ENCODE measurements at regions not wholly inside any gene's neighbourhood (a gene's known extent, or its start where the extent isn't known, plus 50 kb on each side); places are given as distances from the start of the nearest gene placed in this dataset.

GRCh38 chrX:13253223-13253622 lies 66.6 kb downstream of the ATXN3L start:
- DNase-seq (ENCODE audit: low spot score) = no peak
- in situ Hi-C loops (cut with MboI; ENCODE audit: low pct_unique_long_range_greater_than_20kb, low sequenced_read_pairs, unreplicated experiment) = loop anchor here (10.0 to 25.0 kb wide), 4 partner anchors 158 to 459 kb away; no protein-coding TSS in a partner anchor
- no peak for TF ChIP-seq CTCF (IDR thresholded peaks at IDR 0.05; ENCODE audit: extremely low read depth, insufficient read depth, missing control alignments)

GRCh38 chrX:13252726-13253125 lies 67.1 kb downstream of the ATXN3L start:
- DNase-seq (ENCODE audit: low spot score) = no peak
- in situ Hi-C loops (cut with MboI; ENCODE audit: low pct_unique_long_range_greater_than_20kb, low sequenced_read_pairs, unreplicated experiment) = loop anchor here (10.0 to 25.0 kb wide), 4 partner anchors 158 to 460 kb away; no protein-coding TSS in a partner anchor
- TF ChIP-seq CTCF (IDR thresholded peaks at IDR 0.05; ENCODE audit: extremely low read depth, insufficient read depth, missing control alignments) = no peak

GRCh38 chrX:13250826-13251580 lies 68.8 kb downstream of the ATXN3L start:
- in situ Hi-C loops (cut with MboI; ENCODE audit: low pct_unique_long_range_greater_than_20kb, low sequenced_read_pairs, unreplicated experiment) = loop anchor here (10.0 to 25.0 kb wide), 4 partner anchors 156 to 461 kb away; no protein-coding TSS in a partner anchor
- no peak for TF ChIP-seq CTCF (IDR thresholded peaks at IDR 0.05; ENCODE audit: extremely low read depth, insufficient read depth, missing control alignments)
- no peak for DNase-seq (ENCODE audit: low spot score)

- no peak for DNase-seq (ENCODE audit: low spot score)
- no peak for TF ChIP-seq CTCF (IDR thresholded peaks at IDR 0.05; ENCODE audit: extremely low read depth, insufficient read depth, missing control alignments)
- in situ Hi-C loops (cut with MboI; ENCODE audit: low pct_unique_long_range_greater_than_20kb, low sequenced_read_pairs, unreplicated experiment) = no loop called here
These were observed 70.9 kb downstream of the ATXN3L start for GRCh38 chrX:13248867-13249486.

GRCh38 chrX:13239272-13239671 lies 80.6 kb downstream of the ATXN3L start:
- no peak for DNase-seq (ENCODE audit: low spot score)
- in situ Hi-C loops (cut with MboI; ENCODE audit: low pct_unique_long_range_greater_than_20kb, low sequenced_read_pairs, unreplicated experiment) = no loop called here
- no peak for TF ChIP-seq CTCF (IDR thresholded peaks at IDR 0.05; ENCODE audit: extremely low read depth, insufficient read depth, missing control alignments)

- DNase-seq (ENCODE audit: low spot score) = no peak
- in situ Hi-C loops (cut with MboI; ENCODE audit: low pct_unique_long_range_greater_than_20kb, low sequenced_read_pairs, unreplicated experiment) = no loop called here
- no peak for TF ChIP-seq CTCF (IDR thresholded peaks at IDR 0.05; ENCODE audit: extremely low read depth, insufficient read depth, missing control alignments)
These were observed 83.9 kb downstream of the ATXN3L start for GRCh38 chrX:13235930-13236329.
